ENCODE measurements at regions not wholly inside any gene's neighbourhood (a gene's known extent, or its start where the extent isn't known, plus 50 kb on each side); places are given as distances from the start of the nearest gene placed in this dataset.

DNA sequence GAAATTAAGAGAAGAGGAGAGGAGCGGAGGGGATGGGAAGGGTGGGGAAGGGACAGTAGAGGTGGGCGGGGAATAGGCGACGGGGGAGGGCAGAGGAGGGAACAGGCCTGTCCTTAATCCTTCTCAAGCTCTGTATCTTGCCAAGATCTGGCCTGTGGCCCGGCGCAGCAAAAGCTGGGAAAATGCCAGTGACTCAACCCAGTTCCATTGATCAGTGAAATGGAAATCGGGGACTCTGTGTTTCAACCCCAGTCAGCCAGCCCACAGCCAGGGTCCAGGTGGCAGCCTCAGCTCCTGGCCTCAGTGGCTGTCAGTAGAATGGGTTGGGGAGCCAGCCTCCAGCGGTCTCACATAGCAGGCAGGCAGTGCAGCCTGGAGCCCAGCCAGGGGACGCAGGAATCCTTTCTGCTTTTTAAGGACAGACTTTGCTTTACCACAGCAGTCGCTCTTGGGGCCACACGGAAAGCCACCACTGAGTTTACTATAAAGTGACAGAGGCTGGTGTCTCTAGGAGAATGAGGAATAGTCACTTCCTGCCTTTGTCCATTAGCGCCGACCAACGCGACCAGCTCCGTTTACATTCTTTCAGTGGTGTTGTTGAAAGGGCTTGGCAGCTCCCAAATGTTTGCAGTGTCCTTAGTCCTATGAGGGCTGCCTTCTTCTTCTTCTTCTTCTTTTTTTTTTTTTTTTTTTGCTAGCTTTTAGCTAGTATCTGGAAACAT, 128.0 kb downstream of the RIN2 start:
- 30 to 51% (median 40%) methylated on average over 16 of the region's 16 CpGs for WGBS, 3 donors
- peak overlapping the region; percentile 40 for H3K27ac ChIP-seq (ENCODE audit: low read depth, low read length)

DNA sequence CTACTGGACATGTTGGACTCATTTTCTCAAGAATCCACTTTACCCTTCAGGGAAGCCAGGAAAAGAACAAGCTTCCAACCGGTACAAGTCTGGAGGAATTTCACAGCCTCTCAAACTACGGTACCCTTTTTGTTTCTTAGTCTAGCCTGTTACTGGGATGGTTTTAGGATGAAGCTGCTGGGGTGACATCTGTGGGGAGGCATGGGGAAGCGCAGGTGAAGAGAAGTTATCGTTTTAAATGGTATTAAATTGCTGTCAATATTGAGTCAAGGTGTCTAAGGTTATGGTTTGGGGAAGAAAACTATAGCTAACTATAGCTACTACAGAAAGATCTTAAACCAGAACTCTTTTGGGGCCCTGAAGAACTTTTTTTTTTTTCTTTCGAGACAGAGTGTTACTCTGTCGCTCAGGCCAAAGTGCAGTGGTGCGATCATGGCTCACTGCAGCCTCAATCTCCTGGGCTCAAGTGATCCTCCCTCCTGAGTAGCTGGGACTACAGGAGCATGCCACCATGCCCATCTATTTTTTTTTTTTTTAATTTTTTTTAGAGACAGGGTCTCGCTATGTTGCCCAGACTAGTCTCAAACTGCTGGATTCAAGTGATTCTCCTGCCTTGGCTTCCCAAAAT, 128.7 kb downstream of the RIN2 start:
- 63 to 89% (median 74%) methylated on average over 8 of the region's 8 CpGs for WGBS, 3 donors
- no peak overlapping the region for H3K27ac ChIP-seq (ENCODE audit: low read depth, low read length)

DNA sequence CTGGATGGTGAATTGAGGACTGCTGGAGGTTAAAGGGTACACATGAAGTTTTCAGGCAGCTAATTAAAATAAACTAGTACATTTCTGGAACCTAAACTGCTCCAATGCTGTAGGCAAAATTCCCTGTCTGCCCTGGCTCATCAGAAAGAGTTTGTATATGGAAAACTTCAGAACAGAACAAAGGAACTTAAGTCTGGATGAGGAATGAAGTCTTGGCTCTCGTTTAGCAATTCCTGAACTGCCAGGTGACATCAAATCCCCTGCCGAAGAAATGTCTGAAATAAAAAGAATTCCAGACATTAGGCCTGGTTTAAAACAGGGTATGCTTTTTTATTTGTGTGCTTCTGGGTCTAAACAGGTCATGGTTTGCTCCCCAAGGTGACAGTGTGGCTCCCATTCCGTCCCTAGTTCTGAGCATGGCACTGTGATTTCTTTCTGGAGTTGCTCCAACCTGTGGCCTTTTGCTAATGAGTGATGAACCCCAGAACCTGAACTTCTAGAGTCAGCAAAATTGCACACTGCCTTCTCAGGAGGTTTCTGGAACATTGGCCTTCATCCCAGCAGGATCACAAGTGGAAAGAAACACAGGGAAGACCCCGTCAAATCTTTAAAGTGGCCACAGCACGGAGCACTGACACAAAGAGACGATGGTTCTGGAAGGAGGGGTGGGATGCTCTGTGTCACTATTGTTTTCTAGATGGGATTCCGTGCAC, 129.4 kb upstream of the NAA20 start:
- no peak overlapping the region for H3K27ac ChIP-seq (ENCODE audit: low read depth, low read length)
- WGBS, 3 donors: 47 to 64% (median 58%) methylated on average over 7 of the region's 7 CpGs

DNA sequence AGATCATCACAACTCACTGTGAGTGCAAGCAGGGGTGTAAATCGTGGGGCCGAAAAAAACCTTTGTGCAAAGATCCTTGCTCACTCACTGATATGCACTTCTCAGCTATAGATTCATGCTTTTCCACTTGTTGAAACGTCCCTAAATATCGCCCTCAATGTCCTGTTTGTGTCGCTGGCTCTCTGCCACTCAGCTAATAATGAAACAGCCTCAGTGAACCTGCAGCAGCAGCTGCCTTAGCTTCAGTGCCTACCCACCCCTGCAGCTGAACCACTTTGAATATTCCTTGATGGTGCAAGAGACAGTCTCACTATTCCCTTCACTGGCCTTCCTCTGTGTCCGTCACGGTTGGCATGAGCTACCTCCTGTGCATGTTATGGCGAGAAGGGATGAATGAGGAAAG, 128.9 kb upstream of the NAA20 start:
- no peak overlapping the region for H3K27ac ChIP-seq (ENCODE audit: low read depth, low read length)
- WGBS, 3 donors: 46 to 60% (median 58%) methylated on average over 8 of the region's 8 CpGs

DNA sequence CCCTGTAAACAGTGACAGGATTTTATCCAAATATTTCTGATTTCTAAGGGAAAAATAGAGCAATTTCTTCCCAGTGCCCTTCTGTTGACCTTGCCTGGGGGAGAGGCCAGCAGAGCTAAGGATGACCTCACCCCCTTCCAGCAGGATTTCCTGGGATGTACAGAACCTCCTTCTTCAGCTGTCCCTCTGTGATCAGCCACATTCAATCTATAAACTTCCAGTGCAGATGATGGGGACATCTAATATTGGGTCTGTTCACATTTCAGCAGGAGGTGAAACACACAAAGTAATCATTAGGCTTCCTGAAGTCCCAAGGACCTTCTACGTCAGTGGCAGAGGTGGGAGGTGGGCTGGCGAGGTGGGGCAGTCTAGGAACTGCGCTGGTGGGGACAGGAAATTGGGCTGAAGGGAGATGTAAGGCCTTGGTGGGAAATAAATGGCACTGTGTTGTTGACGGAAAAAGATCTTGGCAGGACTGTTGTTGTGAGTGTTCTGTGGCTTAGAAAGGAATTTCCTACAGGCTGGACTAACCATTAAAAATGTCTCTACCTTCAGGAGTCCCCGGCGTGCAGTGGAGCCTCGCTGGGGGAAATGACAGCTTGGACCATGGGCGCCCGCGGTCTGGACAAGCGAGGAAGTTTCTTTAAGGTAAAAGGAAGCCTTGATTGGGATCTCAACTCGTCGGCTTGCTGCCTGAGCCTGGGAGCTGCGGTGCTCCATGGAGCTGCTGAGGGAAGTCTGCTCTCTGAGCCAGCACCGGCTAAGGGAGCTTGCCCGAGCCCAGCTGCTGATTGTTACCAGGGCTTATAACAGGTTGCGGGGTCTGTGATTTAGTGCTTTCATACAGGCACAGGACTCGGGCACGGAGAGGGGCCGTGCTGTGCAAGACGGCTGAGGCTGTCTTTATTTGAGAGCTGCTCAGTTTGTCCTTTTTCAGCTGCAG, 127.9 kb upstream of the NAA20 start:
- 14 to 41% (median 15%) methylated on average over 21 of the region's 21 CpGs for WGBS, 3 donors
- peak overlapping the region; percentile 51 for H3K27ac ChIP-seq (ENCODE audit: low read depth, low read length)

GRCh38 chr20:19890445-19891051, 126.6 kb upstream of the NAA20 start:
- 50 to 76% (median 68%) methylated on average over 4 of the region's 4 CpGs for WGBS, 3 donors
- no peak overlapping the region for H3K27ac ChIP-seq (ENCODE audit: low read depth, low read length)

- WGBS, 3 donors: 90 to 95% (median 93%) methylated on average over 4 of the region's 4 CpGs
- no peak overlapping the region for H3K27ac ChIP-seq (ENCODE audit: low read depth, low read length)
Measured at GRCh38 chr20:19893356-19893755, 123.8 kb upstream of the NAA20 start.

GRCh38 chr20:19895761-19896160, 121.4 kb upstream of the NAA20 start:
- no peak overlapping the region for H3K27ac ChIP-seq (ENCODE audit: low read depth, low read length)
- 91 to 95% (median 93%) methylated on average over 2 of the region's 2 CpGs for WGBS, 3 donors

GRCh38 chr20:19897891-19898290, 119.3 kb upstream of the NAA20 start:
- 95 to 96% (median 95%) methylated on average over 6 of the region's 6 CpGs for WGBS, 3 donors
- no peak overlapping the region for H3K27ac ChIP-seq (ENCODE audit: low read depth, low read length)

- no peak overlapping the region for H3K27ac ChIP-seq (ENCODE audit: low read depth, low read length)
- 71 to 83% (median 81%) methylated on average over 9 of the region's 9 CpGs for WGBS, 3 donors
Measured at GRCh38 chr20:19901226-19901625, 115.9 kb upstream of the NAA20 start.

GRCh38 chr20:19903168-19903811, 113.9 kb upstream of the NAA20 start:
- 23 to 39% (median 29%) methylated on average over 10 of the region's 10 CpGs for WGBS, 3 donors
- H3K27ac ChIP-seq (ENCODE audit: low read depth, low read length): no peak overlapping the region

GRCh38 chr20:19907326-19908056, 109.7 kb upstream of the NAA20 start:
- WGBS, 3 donors: 63 to 74% (median 72%) methylated on average over 3 of the region's 3 CpGs
- H3K27ac ChIP-seq (ENCODE audit: low read depth, low read length): no peak overlapping the region

GRCh38 chr20:19908576-19908975, 108.6 kb upstream of the NAA20 start:
- 84 to 91% (median 90%) methylated on average over 4 of the region's 4 CpGs for WGBS, 3 donors
- H3K27ac ChIP-seq (ENCODE audit: low read depth, low read length): no peak overlapping the region

GRCh38 chr20:19909725-19910124, 107.4 kb upstream of the NAA20 start:
- no peak overlapping the region for H3K27ac ChIP-seq (ENCODE audit: low read depth, low read length)
- WGBS, 3 donors: 25 to 83% (median 38%) methylated on average over 4 of the region's 4 CpGs

DNA sequence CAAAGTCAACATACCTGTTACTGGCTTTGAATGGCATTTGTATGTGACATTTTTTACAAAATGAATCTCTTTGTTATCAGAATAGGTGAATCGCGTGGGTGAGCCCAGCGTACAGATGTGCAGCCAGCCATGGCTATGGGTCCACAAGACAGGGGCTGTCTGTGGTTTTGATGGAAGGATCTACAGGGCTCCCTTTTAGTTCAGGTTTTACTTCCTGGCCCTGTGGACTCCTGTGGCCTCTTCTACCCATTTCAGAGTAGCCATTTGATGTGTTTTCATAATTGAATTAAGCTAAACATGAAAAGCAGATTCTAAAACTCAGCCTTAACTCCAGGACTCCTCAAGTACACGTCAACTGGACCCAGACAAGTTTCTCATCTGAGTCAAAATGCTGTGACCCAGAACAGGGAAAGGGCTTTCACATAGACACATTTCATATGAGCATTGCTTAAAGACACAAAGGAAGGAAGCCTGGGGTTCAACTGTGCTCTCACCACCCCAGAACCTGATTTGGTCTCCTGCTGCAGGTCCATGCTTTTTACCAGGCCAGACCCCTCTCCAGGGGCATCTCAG, 105.3 kb upstream of the NAA20 start:
- H3K27ac ChIP-seq (ENCODE audit: low read depth, low read length): no peak overlapping the region
- 68 to 82% (median 76%) methylated on average over 4 of the region's 4 CpGs for WGBS, 3 donors

GRCh38 chr20:19913349-19913748, 103.8 kb upstream of the NAA20 start:
- H3K27ac ChIP-seq (ENCODE audit: low read depth, low read length): no peak overlapping the region
- WGBS, 3 donors: 57 to 70% (median 66%) methylated on average over 1 of the region's 1 CpG

All from adipose tissue (tissue), 3 donors.